Stimulated activated CD8-positive, alpha-beta memory T cell treated with anti-CD3 and anti-CD28 coated beads, Interleukin-4, amount 100 ng/mL, for 48 hours (primary cell): ENCODE measurements at regions not wholly inside any gene's neighbourhood (a gene's known extent, or its start where the extent isn't known, plus 50 kb on each side); places are given as distances from the start of the nearest gene placed in this dataset.

Source experiments
- DNase-seq: peaks from one replicate; pipeline ENCODE4 v3.0.0-alpha.2; 2020

DNA sequence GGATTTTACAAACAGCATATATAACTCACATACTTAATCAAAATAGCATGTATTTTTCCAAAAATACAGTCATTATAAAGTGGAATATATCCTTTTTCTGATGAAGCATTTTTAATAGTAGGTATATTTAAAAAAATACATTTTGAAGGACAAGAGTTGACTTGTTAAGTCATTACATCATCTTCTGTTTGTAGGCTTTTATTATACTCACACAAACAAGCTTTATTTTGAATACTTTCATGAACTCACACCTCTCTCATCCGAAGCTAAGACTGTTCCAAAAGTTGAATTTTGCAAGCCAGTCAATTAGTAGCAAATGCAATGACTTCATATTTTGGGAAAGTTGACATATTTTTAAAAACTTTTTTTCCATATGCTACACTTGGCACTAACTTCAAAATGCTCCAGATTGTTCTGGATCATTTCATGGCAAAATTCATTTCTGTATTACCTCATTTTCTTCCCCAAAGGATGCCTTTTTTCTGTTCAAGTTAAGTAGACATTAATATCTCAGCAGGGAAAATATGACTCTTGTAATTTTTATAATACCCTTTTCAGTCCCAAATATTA, 68.5 kb upstream of the WDR75 start:
- no peak for DNase-seq

DNA sequence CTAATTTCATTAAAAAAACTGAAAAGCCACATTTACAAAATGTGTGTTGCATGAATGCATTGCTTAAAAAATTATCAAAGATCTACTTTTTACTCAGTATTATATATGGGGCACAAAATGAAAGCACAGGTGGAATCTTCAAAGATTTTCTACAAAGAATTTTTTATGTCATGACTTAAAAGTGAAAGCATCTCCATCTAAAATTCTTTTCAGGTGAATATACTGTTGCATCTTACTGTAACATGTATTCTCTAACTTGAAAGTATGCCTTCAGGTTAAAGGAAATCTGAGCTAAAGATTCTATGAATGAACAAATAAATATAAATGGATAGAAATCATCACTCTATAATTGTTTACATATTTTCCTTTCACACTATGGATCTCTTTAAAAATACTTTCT, 66.8 kb upstream of the WDR75 start:
- no peak for DNase-seq

DNA sequence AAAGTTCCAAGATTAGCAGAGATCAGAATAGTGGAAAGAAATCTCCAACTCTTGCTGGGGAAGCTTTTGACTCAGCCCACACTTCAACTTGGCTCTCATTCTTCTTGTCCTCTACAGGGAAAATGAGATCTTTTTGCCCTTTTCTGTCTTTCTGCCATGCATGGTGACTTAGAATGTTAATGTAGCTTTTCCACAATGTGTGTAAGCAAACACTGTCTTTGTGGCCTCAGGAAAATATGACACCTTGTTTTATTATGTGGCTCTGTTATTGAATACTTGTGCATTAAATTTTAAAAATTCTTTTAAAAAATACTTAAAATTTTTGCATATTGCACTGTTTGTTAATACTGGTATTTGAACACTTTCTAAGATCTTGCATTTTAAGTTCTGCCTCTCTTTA, 65.4 kb upstream of the WDR75 start:
- DNase-seq: no peak

DNA sequence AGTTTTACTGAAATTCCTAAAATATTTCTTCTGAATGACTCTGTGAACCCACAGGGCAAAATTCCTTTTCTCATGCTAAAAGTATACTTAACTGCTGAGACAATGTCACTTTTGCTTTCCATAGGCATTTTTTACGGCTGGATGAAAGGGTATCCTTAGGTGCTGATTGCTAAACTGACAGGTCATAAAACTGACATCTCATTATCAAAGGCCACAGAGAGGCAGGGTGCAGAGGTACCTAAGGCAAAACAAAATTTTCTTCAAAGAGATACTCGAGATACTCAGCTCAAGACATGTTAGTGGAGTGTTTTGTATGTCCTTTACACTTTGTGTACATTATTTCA, 62.0 kb upstream of the WDR75 start:
- DNase-seq: no peak

DNA sequence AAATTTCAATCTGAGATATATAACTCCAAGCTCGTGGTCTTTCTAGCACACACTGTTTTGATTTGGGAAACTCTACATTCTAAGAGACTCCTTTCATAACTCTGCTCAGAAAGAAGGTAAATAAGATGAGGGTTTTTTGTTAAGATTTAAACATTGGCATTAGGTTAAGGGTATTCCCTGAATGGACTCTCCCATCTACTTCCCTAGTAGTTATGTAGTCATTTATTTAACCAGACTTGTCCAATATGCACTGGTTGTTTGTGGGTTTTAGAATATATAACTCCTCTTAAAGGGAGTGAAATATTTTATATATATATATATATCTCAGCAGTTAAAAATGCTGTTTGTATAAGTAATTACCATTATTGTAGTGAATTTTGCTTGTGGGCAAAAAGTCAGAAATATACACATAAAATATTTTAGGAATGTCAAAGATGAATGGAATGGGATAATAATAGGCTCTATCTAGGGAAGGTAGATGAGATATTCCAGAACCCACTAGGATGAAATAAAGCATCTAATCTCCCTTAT, 61.5 kb upstream of the WDR75 start:
- no peak for DNase-seq

DNA sequence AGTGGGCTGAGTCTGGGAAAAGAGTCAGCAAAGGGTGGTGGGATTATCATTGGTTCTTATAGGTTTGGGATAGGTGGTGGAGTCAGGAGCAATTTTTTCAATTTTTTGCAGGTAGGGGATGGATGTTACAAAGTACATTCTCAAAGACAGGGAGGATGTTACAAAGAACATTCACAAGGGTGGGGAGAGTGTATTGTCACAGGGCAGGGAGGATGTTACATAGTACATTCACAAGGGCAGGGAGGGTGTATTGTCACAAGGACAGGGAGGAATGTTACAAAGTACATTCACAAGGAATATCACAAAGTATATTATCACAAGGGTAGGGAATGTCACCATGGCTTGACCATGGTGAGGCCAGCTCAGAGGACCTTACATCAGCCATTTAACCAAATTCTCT, 58.6 kb upstream of the WDR75 start:
- DNase-seq: no peak

DNA sequence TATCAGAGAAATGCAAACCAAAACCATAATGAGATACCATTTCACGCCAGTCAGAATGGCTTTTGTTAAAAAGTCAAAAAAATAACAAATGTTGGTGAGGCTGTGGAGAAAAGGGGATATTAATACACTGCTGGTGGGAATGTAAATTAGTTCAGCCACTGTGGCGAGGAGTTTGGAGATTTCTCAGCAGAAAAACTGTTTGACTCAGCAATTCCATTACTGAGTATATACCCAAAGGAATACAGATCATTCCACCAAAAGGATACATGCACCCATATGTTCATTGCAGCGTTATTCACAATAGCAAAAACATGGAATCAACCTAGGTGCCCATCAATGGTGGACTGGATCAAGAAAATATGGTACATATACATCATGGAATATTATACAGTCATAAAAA, 54.5 kb upstream of the WDR75 start:
- no peak for DNase-seq

DNA sequence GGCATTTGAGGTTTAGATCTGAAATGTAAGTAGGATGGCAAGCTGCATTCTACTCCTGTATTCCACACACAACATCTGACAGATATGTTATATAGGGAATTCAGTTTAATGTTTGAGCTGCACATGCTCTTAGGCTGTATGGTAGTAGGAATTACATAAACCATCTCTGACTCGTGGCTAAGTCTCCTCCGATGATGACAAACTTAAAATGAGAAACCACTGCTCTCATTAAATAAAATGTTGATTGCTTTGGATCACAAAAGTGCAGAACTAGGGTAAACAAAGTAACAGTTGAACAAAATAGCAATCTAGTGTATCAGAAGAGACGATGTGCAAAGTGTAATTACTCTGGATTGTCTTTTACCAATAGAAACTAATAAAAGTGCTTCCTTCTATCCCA, 50.1 kb upstream of the WDR75 start:
- DNase-seq: no peak
